NT2/D1 (cell line): ENCODE measurements at regions not wholly inside any gene's neighbourhood (a gene's known extent, or its start where the extent isn't known, plus 50 kb on each side); places are given as distances from the start of the nearest gene placed in this dataset.

Experiments
- SUZ12 ChIP-seq: IDR thresholded peaks from 2 replicates; pipeline ENCODE4 v1.6.1; 2011; ENCODE audit not compliant: insufficient read length, insufficient read depth; ENCODE audit errors: extremely low read depth
- YY1 ChIP-seq: IDR thresholded peaks from 2 replicates; pipeline ENCODE4 v1.6.1; 2011; ENCODE audit not compliant: insufficient read length, insufficient read depth
- ZNF274 ChIP-seq: IDR thresholded peaks from 2 replicates; pipeline ENCODE4 v1.6.1; 2011; ENCODE audit warnings: mild to moderate bottlenecking, low read depth, low read length

DNA sequence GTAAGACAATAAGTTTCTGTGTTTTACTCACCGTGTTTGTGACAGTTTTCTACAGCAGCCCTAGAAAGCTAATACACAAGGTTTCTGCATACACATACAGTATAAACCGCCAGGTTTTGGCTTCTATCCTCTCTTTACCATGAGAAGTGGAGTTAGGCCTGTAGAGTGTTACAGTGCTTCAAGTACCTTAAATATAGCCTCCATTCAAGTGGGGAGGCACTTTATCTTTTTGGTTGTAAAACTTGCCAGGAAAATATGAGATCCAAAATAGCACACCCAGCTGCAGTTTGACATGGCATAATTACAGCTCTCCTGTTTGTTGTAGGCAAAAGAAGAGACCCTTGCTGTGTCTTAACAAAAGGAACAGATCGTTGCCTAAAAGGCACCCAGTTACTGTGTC, 90.3 kb upstream of the PTPN3 start:
- TF ChIP-seq ZNF274 (no peak), YY1 (no peak), SUZ12 (no peak)
